GM06990 (cell line): ENCODE measurements at regions not wholly inside any gene's neighbourhood (a gene's known extent, or its start where the extent isn't known, plus 50 kb on each side); places are given as distances from the start of the nearest gene placed in this dataset.

Experiments
- DNase-seq: peaks from one replicate; pipeline ENCODE4 v3.0.0-alpha.2; 2011; ENCODE audit not compliant: insufficient read length; ENCODE audit errors: extremely low read depth
- H3K27me3 ChIP-seq: replicated peaks from 2 replicates; pipeline ENCODE4 v1.6.0; 2011; ENCODE audit warnings: low read length; ENCODE audit not compliant: control insufficient read depth, insufficient read depth
- H3K36me3 ChIP-seq: 2 replicates; pipeline ENCODE4 v1.5.1; 2011; ENCODE audit warnings: low read length; ENCODE audit not compliant: control insufficient read depth, insufficient read depth
- H3K4me3 ChIP-seq: replicated peaks from 2 replicates; pipeline ENCODE4 v1.5.1; 2011; ENCODE audit warnings: low read depth, mild to moderate bottlenecking, control low read depth, low read length
- TF ChIP-seq, protein P1 (sequence below): IDR thresholded peaks from 2 replicates; pipeline ENCODE4 v1.5.1; 2011; ENCODE audit warnings: low read length, control low read depth, mild to moderate bottlenecking, inconsistent platforms; ENCODE audit not compliant: insufficient read depth, poor library complexity, severe bottlenecking

DNA sequence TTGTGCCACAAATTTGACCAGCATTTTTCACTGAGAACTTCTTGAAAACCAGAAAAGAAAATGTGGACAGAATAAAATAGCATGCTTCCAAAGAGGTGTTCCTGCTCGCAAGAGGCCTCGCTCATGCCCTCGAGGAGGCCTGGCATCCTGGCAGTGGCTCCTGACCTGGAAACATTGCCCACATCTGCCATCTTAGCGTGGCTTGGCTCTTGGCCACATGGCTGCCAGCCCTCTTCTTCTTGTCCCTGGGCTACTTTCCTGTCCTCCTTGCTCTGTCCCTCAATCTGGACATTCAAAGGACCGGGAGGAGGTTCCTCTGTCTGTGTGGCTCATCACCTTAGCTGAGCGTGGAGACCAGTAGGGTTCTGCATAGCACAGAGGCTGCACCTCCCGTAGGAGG, 131.6 kb upstream of the TMEM72 start:
- Histone ChIP-seq H3K36me3 (no peaks in the 10 kb centered on the region), H3K4me3 (no peak overlapping the region), H3K27me3 (peaks cover 1% of the 10 kb centered on the region; the same call in 1 of the 2 replicates)
- no peak for DNase-seq
- TF ChIP-seq, protein P1, sequence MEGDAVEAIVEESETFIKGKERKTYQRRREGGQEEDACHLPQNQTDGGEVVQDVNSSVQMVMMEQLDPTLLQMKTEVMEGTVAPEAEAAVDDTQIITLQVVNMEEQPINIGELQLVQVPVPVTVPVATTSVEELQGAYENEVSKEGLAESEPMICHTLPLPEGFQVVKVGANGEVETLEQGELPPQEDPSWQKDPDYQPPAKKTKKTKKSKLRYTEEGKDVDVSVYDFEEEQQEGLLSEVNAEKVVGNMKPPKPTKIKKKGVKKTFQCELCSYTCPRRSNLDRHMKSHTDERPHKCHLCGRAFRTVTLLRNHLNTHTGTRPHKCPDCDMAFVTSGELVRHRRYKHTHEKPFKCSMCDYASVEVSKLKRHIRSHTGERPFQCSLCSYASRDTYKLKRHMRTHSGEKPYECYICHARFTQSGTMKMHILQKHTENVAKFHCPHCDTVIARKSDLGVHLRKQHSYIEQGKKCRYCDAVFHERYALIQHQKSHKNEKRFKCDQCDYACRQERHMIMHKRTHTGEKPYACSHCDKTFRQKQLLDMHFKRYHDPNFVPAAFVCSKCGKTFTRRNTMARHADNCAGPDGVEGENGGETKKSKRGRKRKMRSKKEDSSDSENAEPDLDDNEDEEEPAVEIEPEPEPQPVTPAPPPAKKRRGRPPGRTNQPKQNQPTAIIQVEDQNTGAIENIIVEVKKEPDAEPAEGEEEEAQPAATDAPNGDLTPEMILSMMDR: no peak

DNA sequence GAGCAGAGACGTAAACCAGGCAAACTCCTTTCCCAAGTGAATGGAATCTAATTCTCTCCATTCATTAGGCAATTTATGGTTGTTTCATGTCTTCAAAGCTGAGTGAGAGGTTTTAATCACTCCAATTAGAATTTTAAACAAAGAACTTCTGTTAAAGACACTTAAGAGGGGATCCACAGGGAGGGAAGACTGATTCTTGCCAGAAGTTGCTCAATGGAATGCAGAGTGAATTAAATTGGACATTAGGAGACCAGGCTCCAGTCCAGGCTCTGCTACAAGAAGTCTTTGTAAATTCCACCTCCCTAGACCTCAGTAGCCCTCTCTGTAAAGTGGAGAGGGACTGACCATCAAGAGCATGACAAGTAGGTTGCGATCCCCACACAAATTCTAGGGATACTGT, 130.7 kb upstream of the TMEM72 start:
- Histone ChIP-seq H3K4me3 (no peak overlapping the region), H3K27me3 (no peaks in the 10 kb centered on the region; the same call in 1 of the 2 replicates), H3K36me3 (no peaks in the 10 kb centered on the region)
- DNase-seq: no peak
- TF ChIP-seq, protein P1: no peak

DNA sequence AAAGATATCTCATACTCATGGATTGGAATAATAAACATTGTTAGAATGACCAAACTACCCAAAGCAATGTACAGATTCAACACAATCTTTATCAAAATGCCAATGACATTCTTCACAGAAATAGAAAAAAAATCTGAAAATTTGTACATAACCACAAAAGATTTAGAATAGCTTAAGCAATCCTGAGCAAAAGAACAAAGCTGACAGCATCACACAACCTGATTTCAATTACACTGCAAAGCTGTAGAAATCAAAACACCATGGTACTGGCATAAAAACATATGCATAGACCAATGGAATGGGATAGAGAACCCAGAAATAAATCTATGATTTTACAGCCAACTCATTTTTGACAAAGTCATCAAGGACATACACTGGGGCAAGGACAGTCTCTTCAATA, 130.0 kb upstream of the TMEM72 start:
- Histone ChIP-seq H3K27me3 (no peaks in the 10 kb centered on the region), H3K4me3 (no peak overlapping the region), H3K36me3 (no peaks in the 10 kb centered on the region)
- TF ChIP-seq, protein P1: no peak
- no peak for DNase-seq

DNA sequence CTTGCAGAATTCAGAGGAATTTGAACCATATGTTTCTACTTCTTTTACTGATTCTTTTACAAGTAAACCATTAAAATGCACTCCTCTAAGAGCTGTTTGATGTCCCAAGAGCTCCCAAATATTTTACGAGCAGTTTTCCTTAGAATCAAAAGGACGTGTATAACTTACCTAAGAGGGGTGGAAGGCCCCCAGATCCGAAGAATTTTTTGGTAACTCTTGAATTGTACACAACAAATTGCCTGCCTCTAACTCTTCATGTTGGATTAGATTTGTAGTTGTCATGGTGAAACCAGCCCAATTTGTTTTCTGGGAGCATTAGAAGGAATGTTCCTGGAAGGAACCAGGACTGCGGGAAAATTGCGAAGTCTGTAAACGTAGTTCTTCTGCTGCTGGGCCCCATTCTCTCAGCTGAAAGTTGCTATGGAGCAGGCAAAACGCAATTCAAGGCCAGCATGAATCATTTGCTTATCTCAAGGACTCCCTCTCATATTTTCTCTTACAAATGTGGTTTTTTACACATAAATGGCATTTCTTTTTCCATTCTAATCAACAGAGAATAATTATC, 124.8 kb upstream of the TMEM72 start:
- Histone ChIP-seq H3K27me3 (no peaks in the 10 kb centered on the region), H3K36me3 (no peaks in the 10 kb centered on the region), H3K4me3 (no peak overlapping the region)
- TF ChIP-seq, protein P1: no peak
- DNase-seq: no peak

DNA sequence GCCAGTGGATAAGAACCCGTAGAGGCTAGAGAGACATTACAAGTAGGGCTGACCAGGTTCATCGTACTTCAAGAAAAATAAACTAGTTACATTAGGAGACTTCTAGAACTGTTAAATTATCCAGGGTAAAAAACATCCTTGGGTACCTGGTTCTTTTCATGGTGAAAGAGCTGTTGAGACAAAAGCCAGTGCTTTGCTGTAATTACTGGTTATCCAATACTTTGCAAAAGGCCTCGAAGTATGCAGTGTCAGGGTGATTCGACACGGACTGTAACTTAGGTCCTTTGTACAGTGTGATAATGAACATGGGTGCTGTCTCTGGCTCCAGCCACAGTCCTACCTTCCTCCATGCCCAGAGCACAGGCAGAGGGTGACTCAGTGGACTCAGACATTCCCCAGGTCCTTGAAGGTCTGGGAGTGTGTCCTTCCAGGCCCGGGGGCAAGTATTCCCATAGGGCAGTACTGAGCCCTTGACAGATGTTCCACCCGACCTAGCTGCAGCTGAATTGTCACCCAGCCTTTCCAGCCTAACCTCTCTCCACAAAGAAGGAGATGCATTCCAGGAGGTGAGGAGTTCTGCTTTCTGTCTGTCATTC, 123.6 kb upstream of the TMEM72 start:
- Histone ChIP-seq H3K4me3 (no peak overlapping the region), H3K36me3 (no peaks in the 10 kb centered on the region), H3K27me3 (no peaks in the 10 kb centered on the region)
- TF ChIP-seq, protein P1: no peak
- DNase-seq: no peak
